Stromal cell of bone marrow (primary cell): ENCODE measurements at regions not wholly inside any gene's neighbourhood (a gene's known extent, or its start where the extent isn't known, plus 50 kb on each side); places are given as distances from the start of the nearest gene placed in this dataset.

Experiments
- DNase-seq: peaks from one replicate; pipeline ENCODE4 v3.0.0-alpha.2; 2012; ENCODE audit warnings: low read depth

DNA sequence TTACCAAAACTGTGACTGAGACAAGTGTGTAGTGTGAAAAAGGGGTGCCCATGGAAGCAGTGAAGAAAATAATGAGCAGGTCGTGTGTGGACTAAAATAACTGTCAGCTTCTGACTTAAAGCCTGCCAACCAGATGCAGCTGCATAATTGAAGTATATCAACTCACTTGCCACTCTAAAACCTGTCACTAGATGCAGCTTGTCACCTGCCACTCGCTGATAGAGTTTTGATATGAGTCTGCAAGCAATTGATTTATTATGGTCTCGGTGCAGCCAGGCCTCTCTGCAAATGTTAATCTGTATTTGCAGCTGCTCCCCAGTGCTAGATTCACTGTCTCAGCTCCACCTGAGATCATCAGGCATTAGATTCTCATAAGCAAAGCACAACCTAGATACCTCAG is 1090.0 kb upstream of the EYS start:
- no peak for DNase-seq

- no peak for DNase-seq
Measured at GRCh38 chr6:66788579-66788978, 1081.6 kb upstream of the EYS start.

- DNase-seq, result no peak
Measured at GRCh38 chr6:66772800-66773199, 1065.8 kb upstream of the EYS start.

DNA sequence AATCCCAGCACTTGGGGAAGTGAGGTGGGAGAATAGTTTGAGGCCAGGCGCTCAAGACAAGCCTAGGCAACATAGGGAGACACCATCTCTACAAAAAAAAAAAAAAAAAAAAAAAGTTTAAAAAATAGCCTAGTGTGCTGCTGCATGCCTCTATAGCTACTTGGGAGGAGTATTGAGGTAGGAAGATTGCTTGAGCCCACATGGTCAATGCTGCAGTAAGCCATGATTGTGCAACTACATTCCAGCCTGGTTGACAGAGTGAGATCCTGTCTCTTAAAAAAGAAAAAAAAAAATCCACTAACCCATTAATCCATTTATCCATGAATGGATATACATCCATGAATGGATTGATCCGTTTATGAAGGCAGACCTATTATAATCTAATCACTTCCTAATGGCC is 1064.6 kb upstream of the EYS start:
- no peak for DNase-seq

GRCh38 chr6:66751630-66752029 is 1044.6 kb upstream of the EYS start:
- DNase-seq, result no peak

GRCh38 chr6:66740346-66740745 is 1033.3 kb upstream of the EYS start:
- no peak for DNase-seq

GRCh38 chr6:66735106-66735890 is 1028.3 kb upstream of the EYS start:
- no peak for DNase-seq

GRCh38 chr6:66731310-66731709 is 1024.3 kb upstream of the EYS start:
- no peak for DNase-seq

GRCh38 chr6:66725670-66726069 is 1018.6 kb upstream of the EYS start:
- DNase-seq, result no peak

DNA sequence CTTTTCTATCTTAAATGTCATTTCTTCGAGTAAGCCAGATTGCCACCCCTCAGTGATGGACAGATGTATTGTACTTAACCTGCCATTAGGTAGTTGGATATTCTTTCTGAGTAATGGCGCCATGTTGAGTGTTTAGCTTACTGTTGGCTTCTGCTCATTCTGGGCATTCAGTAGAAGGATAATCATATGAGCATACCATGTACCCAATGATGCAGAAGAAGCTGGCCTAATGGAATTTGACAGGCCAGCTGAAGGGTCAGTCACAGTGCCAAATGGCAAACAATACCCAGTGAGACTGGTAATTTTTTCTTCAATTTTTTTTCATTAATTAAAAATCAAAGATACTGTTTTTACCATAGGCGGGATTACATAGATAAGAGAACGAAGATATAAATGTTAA is 1010.8 kb upstream of the EYS start:
- no peak for DNase-seq

DNA sequence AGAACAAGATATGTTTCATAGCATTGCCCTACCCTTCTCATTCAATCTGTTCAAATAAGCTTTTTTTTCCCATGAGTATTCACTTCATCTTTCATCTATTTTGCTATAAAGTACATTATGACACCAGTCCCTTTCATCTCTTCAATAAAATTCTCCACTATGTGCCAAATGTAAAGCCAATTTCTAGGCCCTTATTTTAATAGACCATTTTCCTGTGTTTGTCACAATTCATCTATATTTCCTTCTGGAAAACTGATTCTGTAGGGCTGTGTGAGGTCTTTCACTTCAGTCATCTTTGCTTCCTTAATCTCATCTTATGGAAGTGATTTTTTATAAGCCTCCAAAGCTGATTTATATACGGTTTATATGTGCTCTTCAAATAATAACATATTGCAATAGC is 992.4 kb upstream of the EYS start:
- DNase-seq, result no peak

- DNase-seq, result no peak
Measured at GRCh38 chr6:66689608-66690007, 982.6 kb upstream of the EYS start.

DNA sequence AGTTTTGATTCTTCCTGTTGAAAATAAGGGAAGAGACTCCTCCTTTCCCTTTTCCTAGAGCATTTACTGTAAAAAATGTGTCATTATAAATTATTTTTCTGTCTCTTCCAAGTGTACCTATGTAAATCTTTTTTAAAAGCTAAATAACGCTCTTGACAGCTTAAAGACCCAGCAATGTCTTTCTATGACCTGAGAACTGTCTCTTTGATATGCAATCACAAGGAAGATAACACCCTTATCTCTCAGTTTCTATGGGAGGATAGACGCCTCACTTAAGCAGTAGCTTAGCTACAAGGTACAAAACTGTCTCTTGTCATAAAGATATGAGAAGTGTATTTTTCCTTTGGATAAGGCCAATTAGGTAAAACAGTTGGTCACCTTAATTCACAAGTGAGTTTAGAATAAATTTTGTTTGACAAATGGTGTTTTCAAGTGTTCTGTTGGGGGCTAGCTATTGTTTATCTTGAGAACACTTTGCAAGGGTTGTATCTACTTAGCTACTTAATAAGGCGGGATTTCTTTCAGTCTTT is 980.6 kb upstream of the EYS start:
- no peak for DNase-seq

GRCh38 chr6:66675906-66676305 is 968.9 kb upstream of the EYS start:
- no peak for DNase-seq

DNA sequence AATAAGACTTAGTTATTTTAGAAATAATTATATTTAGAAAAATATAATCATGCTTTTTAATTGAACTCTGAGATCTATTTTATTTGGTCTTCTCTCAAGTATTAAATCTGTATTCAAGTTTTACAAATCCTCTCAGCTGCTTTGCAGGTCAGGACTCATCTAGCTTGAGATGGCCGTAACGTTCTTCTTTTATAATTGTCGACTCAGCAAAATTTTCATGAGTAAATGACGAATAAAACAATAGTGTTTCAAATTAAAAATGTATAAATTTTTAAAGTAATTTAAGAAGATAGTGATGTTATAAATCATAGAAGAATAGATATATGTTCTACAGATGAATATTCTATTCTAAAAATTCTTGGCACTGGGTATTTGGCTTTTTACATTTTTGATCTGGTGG is 957.1 kb upstream of the EYS start:
- no peak for DNase-seq

DNA sequence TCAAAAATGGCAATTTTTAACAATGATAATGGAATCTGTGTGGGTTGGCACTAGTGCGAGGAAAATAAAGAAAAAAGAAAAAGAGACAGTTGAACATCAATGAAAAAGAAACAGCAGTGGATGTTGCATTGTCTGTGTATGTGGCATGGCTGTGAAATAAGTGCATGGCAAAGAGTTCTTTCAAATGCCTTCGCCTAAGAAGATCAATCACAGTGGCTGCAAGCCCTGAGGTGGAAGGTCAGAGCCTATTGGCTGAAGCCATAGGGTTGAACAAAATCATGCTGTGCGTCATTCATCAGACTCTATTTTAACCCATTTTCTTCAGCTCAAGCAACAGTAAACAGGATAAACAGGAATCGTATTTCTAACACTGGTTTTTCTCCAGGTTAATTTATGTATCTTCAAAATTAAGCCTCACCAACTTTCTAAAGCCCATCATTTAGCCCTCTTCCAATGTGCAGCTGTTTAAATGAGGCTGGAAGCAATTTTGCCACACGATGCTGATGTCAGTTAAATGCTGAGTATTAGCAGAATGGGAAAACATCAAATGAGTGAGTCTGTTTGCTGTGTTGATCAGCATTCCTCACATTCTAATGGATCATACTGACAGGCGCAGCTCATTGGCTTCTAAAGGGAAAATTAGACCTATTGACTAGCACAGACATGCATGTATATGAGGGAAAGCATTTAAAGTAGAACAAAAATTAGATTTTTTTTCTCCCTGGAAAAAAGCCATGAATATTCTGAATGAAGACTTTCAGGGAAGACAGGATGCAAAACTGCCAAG is 955.9 kb upstream of the EYS start:
- no peak for DNase-seq

- no peak for DNase-seq
Measured at GRCh38 chr6:66662196-66662595, 955.2 kb upstream of the EYS start.

DNA sequence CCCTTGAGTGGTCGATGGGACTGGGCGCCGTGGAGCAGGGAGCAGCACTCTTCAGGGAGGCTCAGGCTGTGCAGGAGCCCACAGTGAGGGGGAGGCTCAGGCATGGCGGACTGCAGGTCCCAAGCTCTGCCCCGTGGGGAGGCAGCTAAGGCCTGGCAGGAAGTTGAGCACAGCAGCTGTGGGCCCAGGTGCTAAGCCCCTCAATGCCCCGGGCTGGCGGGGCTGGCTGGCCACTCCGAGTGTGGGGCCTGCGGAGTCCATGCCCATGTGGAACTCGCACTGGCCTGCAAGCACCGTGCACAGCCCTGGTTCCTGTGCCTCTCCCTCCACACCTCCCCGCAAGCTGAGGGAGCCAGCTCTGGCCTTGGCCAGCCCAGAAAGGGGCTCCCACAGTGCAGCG is 948.4 kb upstream of the EYS start:
- no peak for DNase-seq

DNA sequence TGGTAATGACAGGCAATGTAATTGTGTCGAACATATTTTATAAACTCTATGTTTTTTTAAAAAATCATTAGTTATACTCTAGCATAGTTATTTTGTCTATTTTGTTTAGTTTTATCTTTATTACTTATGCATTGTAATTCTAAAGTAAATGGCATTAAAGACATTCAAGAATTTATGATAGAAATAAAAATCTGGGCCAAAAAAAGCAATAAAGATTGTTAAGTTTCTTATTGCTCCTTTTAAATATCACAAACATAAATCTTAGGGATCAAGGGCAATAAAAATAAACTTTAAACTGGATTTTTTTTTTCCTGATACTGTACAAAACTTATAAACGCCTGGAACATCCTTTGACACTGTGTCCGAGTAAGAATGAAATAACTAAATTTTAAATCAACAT is 931.5 kb upstream of the EYS start:
- no peak for DNase-seq

- DNase-seq, result no peak
Measured at GRCh38 chr6:66638099-66638498, 931.1 kb upstream of the EYS start.

GRCh38 chr6:66628917-66629316 is 921.9 kb upstream of the EYS start:
- no peak for DNase-seq

DNA sequence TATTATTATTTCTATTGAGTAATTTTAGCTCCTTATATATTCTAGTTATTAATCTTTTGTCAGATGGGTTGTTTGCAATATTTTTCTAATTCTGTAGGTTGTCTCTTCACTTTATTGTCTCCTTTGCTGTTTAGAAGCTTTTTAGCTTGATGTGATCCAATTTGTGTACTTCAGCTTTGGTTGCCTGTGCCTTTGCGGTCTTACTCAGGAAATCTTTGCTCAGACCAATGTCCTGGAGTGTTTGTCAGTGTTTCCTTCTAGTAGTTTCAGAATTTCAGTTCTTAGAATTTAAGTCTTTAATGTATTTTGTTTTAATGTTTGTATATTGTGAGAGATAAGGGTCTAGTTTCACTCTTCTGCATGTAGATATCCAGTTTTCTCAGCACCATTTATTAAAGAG is 916.0 kb upstream of the EYS start:
- DNase-seq, result no peak

DNA sequence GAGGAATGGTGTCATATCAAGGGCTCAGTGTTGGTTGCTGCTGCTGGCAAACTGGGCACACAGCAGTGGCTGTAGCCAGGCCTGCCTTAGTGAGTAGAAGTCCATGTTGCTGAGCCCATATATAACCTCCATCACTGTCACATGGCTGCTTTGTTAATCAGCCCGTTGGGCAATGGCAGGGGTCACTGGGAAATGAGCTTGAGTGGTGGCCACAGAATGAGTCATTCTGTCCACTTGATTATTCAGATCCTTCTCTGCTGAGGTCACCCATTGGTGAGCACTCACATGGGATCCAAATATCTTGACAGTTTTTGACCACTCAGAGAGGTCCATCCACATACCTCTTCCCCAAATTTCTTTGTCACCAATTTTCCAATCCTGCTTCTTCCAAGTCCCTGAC is 898.9 kb upstream of the EYS start:
- DNase-seq, result no peak
